ENCODE measurements at regions not wholly inside any gene's neighbourhood (a gene's known extent, or its start where the extent isn't known, plus 50 kb on each side); places are given as distances from the start of the nearest gene placed in this dataset.
"Not testable (repeated sequence)": the region's sequence is repeated elsewhere in the genome, so short reads cannot be mapped to it uniquely, and the experiment has no call there.

GRCh38 chr2:869357-869871 is 81.2 kb upstream of the SNTG2 start:
- POLR2A ChIA-PET: no interaction called here
- no peaks in the 10 kb centered on the region for H3K4me1 ChIP-seq (ENCODE audit: control insufficient read depth in 2 of 2, insufficient read depth in 2 of 2, low read length in 2 of 2)
- 38% methylated on average over 10 of the region's 16 CpGs for WGBS (ENCODE audit: insufficient coverage)
- H3K4me2 ChIP-seq (replicated peaks; ENCODE audit: low read depth, low read length, poor library complexity, severe bottlenecking): no peak overlapping the region
- no peak overlapping the region for H3K9ac ChIP-seq (ENCODE audit: low read length)
- Mint-ChIP-seq H3K4me3 (no peak overlapping the region), H3K4me1 (no peaks in the 10 kb centered on the region), H3K27me3 (peaks cover 22% of the 10 kb centered on the region), H3K27ac (no peak overlapping the region), H3K9me3 (ENCODE audit: insufficient read depth) (no peaks in the 10 kb centered on the region)
- TF ChIP-seq EZH2 (IDR thresholded peaks at IDR 0.05; ENCODE audit: borderline replicate concordance, insufficient read depth, low read depth, low read length, poor library complexity, severe bottlenecking): no peak
- no peak for TF ChIP-seq CTCF (IDR thresholded peaks at IDR 0.05)
- intact Hi-C loops (cut with micrococcal nuclease): no loop called here
- H3K36me3 ChIP-seq (replicated peaks in 1 of 2; ENCODE audit: control extremely low read depth in 1 of 2, control insufficient read depth in 1 of 2, extremely low read depth in 1 of 2, insufficient read depth in 2 of 2, low read length in 1 of 2): no peaks in the 10 kb centered on the region
- no peaks in the 10 kb centered on the region for H3K9me3 ChIP-seq (ENCODE audit: control extremely low read depth in 1 of 3, control insufficient read depth in 2 of 3, insufficient read depth in 1 of 3, low read length in 2 of 3)
- no peak for DNase-seq
- H3K4me3 ChIP-seq (ENCODE audit: control extremely low read depth in 1 of 5, extremely low read depth in 1 of 5, insufficient read depth in 1 of 5, low read depth in 2 of 5, low read length in 4 of 5): peak overlapping the region in 1 of 5 experiments; percentile 17
- no peaks in the 10 kb centered on the region for H3K79me2 ChIP-seq (ENCODE audit: control insufficient read depth, insufficient read depth, low read length)
- ATAC-seq (ENCODE audit: low read depth): no peak
- H2AFZ ChIP-seq (ENCODE audit: insufficient read depth, low read depth, low read length, poor library complexity, severe bottlenecking): no peak overlapping the region
- no peak overlapping the region for H3K27ac ChIP-seq (ENCODE audit: low read length in 2 of 2)
- CTCF ChIA-PET: no interaction called here
- H4K20me1 ChIP-seq (ENCODE audit: control insufficient read depth, insufficient read depth, low read length, poor library complexity, severe bottlenecking): no peaks in the 10 kb centered on the region
- peaks cover 0 to 13% (median 0%) of the 10 kb centered on the region in 4 experiments for H3K27me3 ChIP-seq (replicated peaks in 1 of 4; ENCODE audit: control extremely low read depth in 1 of 4, control insufficient read depth in 3 of 4, insufficient read depth in 4 of 4, low read length in 3 of 4)

GRCh38 chr2:868857-869256 is 81.8 kb upstream of the SNTG2 start:
- H3K27me3 Mint-ChIP-seq: peaks cover 22% of the 10 kb centered on the region
- ATAC-seq (ENCODE audit: low read depth); H3K79me2 ChIP-seq (ENCODE audit: control insufficient read depth, insufficient read depth, low read length); DNase-seq; H3K4me3 Mint-ChIP-seq; H3K9me3 Mint-ChIP-seq (ENCODE audit: insufficient read depth); H4K20me1 ChIP-seq (ENCODE audit: control insufficient read depth, insufficient read depth, low read length, poor library complexity, severe bottlenecking); H3K4me3 ChIP-seq (ENCODE audit: control extremely low read depth in 1 of 5, extremely low read depth in 1 of 5, insufficient read depth in 1 of 5, low read depth in 2 of 5, low read length in 4 of 5); H3K9ac ChIP-seq (ENCODE audit: low read length); H3K9me3 ChIP-seq (ENCODE audit: control extremely low read depth in 1 of 3, control insufficient read depth in 2 of 3, insufficient read depth in 1 of 3, low read length in 2 of 3); H3K4me2 ChIP-seq (replicated peaks; ENCODE audit: low read depth, low read length, poor library complexity, severe bottlenecking); POLR2A ChIA-PET; intact Hi-C loops (cut with micrococcal nuclease); H3K36me3 ChIP-seq (replicated peaks in 1 of 2; ENCODE audit: control extremely low read depth in 1 of 2, control insufficient read depth in 1 of 2, extremely low read depth in 1 of 2, insufficient read depth in 2 of 2, low read length in 1 of 2); H3K4me1 Mint-ChIP-seq; H3K27ac ChIP-seq (ENCODE audit: low read length in 2 of 2); H3K27ac Mint-ChIP-seq; H2AFZ ChIP-seq (ENCODE audit: insufficient read depth, low read depth, low read length, poor library complexity, severe bottlenecking); CTCF ChIA-PET; H3K4me1 ChIP-seq (ENCODE audit: control insufficient read depth in 2 of 2, insufficient read depth in 2 of 2, low read length in 2 of 2): not testable (repeated sequence)
- WGBS (ENCODE audit: insufficient coverage): 76% methylated on average over 10 of the region's 51 CpGs
- peaks cover 0 to 13% (median 0%) of the 10 kb centered on the region in 4 experiments for H3K27me3 ChIP-seq (replicated peaks in 1 of 4; ENCODE audit: control extremely low read depth in 1 of 4, control insufficient read depth in 3 of 4, insufficient read depth in 4 of 4, low read length in 3 of 4)
